K562 (cell line): ENCODE measurements at regions not wholly inside any gene's neighbourhood (a gene's known extent, or its start where the extent isn't known, plus 50 kb on each side); places are given as distances from the start of the nearest gene placed in this dataset.

ENCODE experiments used
- HDAC1 ChIP-seq, 2 experiments: fragments of 450-650 bp; IDR thresholded peaks; 2 replicates each; pipeline ENCODE4 v1.6.1; 2016 to 2017; ENCODE audit warnings: inconsistent platforms in 1 of 2, mild to moderate bottlenecking in 1 of 2, moderate library complexity in 1 of 2
- POLR2A ChIP-seq: fragments of 450-650 bp; conservative IDR thresholded peaks from 2 replicates; pipeline ENCODE4 v1.6.1; 2016
- RAD21 ChIP-seq, 2 experiments: fragments of 250-450 bp in 1 of 2; fragments of 450-650 bp in 1 of 2; sonication (Bioruptor Pico) in 1 of 2; formaldehyde crosslinking in 1 of 2; IDR thresholded peaks in 1 of 2; conservative IDR thresholded peaks in 1 of 2; 2 replicates each; pipeline versions ENCODE4 v1.4.0 to v1.8.0; 2020 to 2022; ENCODE audit warnings: mild to moderate bottlenecking in 2 of 2, moderate library complexity in 1 of 2
- TBP ChIP-seq: optimal IDR thresholded peaks from 2 replicates; pipeline ENCODE3; 2011; ENCODE audit warnings: low read depth, low read length, improper control_type of control experiment
- TF ChIP-seq, protein P1 (sequence below), 2 experiments: IDR thresholded peaks; 2 replicates each; pipeline ENCODE4 v1.6.1; 2012; ENCODE audit warnings: improper control_type of control experiment in 2 of 2, low read depth in 2 of 2, low read length in 2 of 2, borderline replicate concordance in 1 of 2

DNA sequence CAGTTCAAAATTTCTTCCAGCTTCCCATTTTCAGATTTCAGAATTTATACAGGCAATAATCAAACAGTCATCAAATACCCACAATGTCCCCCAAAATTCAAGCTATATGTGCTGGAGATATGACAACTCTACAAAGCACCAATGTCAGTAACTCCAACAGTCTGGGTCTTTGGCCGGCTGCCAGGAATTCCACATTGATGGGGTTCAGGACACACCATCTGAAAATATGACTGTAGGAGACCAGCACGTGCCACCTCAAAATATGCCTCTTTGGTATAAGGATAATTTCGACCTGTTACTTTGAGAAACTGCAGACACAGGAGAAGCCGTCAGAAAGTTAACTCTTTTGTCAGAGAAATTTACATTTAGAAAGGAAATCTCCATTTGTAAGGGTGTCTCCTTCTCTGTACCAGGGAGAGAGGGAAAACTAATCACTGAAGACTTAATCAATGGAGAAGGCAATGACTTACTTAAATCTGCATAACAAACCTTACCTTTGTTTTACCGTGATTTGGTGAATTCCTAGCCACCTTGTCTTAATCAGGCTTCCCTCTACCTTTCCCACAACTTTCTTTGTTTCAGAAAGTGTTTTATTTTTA lies 594.3 kb upstream of the CDH5 start:
- no peak for TF ChIP-seq HDAC1 (IDR thresholded peaks at IDR 0.05)
- TF ChIP-seq, protein P1, sequence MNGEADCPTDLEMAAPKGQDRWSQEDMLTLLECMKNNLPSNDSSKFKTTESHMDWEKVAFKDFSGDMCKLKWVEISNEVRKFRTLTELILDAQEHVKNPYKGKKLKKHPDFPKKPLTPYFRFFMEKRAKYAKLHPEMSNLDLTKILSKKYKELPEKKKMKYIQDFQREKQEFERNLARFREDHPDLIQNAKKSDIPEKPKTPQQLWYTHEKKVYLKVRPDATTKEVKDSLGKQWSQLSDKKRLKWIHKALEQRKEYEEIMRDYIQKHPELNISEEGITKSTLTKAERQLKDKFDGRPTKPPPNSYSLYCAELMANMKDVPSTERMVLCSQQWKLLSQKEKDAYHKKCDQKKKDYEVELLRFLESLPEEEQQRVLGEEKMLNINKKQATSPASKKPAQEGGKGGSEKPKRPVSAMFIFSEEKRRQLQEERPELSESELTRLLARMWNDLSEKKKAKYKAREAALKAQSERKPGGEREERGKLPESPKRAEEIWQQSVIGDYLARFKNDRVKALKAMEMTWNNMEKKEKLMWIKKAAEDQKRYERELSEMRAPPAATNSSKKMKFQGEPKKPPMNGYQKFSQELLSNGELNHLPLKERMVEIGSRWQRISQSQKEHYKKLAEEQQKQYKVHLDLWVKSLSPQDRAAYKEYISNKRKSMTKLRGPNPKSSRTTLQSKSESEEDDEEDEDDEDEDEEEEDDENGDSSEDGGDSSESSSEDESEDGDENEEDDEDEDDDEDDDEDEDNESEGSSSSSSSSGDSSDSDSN (IDR thresholded peaks at IDR 0.05; ENCODE audit: borderline replicate concordance in 1 of 2, low read depth in 2 of 2, low read length in 2 of 2) = no peak
- TF ChIP-seq TBP = no peak
- TF ChIP-seq RAD21 (CRISPR knock-in tag; conservative IDR thresholded peaks at IDR 0.05 in 1 of 2, IDR thresholded peaks at IDR 0.05 in 1 of 2) = no peak
- no peak for TF ChIP-seq POLR2A
